ENCODE measurements at regions not wholly inside any gene's neighbourhood (a gene's known extent, or its start where the extent isn't known, plus 50 kb on each side); places are given as distances from the start of the nearest gene placed in this dataset.
"Not testable (repeated sequence)": the region's sequence is repeated elsewhere in the genome, so short reads cannot be mapped to it uniquely, and the experiment has no call there.

DNA sequence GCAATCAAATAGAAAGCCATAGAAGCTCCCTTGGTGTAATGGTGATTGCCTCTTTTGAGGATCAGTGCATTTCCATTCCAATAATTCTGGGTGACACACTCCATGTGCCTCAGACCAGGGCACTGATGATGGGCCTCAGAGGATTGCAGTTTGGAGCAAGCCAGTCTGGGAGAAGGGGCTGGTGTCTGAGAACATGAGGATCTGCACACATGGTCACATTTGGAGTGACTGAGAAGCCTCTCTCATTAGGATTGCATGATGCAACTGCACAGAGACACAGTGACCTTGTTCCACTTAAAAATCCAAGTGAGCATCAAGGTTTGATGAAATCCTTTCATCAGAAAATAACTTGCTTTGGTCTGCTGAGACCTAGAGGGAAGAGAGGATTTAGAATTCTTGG lies 216.4 kb downstream of the ANKRD30B start:
- no peaks in the 10 kb centered on the region for H3K9me2 ChIP-seq (ENCODE audit: insufficient read depth, low read length)
- no peaks in the 10 kb centered on the region for H3K36me3 ChIP-seq (ENCODE audit: insufficient read depth, low read length)
- H3K9me3 ChIP-seq (ENCODE audit: low read length): no peaks in the 10 kb centered on the region
- no peak overlapping the region for H3K4me3 ChIP-seq (ENCODE audit: low read depth, low read length, poor library complexity, severe bottlenecking)
- no TSS peak for BruUV-seq (replicated peaks)
- no peaks in the 10 kb centered on the region for H3K79me2 ChIP-seq (ENCODE audit: insufficient read depth, low read depth, low read length)
- no peak overlapping the region for H2AFZ ChIP-seq (ENCODE audit: low read length)
- TF ChIP-seq EZH2phosphoT487 (IDR thresholded peaks at IDR 0.05; ENCODE audit: borderline replicate concordance, low read depth, low read length): no peak
- TF ChIP-seq, protein P1, sequence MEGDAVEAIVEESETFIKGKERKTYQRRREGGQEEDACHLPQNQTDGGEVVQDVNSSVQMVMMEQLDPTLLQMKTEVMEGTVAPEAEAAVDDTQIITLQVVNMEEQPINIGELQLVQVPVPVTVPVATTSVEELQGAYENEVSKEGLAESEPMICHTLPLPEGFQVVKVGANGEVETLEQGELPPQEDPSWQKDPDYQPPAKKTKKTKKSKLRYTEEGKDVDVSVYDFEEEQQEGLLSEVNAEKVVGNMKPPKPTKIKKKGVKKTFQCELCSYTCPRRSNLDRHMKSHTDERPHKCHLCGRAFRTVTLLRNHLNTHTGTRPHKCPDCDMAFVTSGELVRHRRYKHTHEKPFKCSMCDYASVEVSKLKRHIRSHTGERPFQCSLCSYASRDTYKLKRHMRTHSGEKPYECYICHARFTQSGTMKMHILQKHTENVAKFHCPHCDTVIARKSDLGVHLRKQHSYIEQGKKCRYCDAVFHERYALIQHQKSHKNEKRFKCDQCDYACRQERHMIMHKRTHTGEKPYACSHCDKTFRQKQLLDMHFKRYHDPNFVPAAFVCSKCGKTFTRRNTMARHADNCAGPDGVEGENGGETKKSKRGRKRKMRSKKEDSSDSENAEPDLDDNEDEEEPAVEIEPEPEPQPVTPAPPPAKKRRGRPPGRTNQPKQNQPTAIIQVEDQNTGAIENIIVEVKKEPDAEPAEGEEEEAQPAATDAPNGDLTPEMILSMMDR (conservative IDR thresholded peaks at IDR 0.05; ENCODE audit: low read length): no peak
- H3K4me1 ChIP-seq (ENCODE audit: insufficient read depth, low read length, poor library complexity, severe bottlenecking): no peaks in the 10 kb centered on the region
- ChIA-PET CTCF (ENCODE audit: unreplicated experiment) (no interaction called here), POLR2A (no interaction called here)
- no peak for DNase-seq (ENCODE audit: low spot score)
- no peak overlapping the region for H3K4me2 ChIP-seq (ENCODE audit: low read length)
- no peaks in the 10 kb centered on the region for H4K20me1 ChIP-seq (ENCODE audit: insufficient read depth, low read length)
- intact Hi-C loops (cut with micrococcal nuclease; ENCODE audit: unreplicated experiment): no loop called here
- H3K27ac ChIP-seq (ENCODE audit: low read depth, low read length, poor library complexity, severe bottlenecking): no peak overlapping the region

DNA sequence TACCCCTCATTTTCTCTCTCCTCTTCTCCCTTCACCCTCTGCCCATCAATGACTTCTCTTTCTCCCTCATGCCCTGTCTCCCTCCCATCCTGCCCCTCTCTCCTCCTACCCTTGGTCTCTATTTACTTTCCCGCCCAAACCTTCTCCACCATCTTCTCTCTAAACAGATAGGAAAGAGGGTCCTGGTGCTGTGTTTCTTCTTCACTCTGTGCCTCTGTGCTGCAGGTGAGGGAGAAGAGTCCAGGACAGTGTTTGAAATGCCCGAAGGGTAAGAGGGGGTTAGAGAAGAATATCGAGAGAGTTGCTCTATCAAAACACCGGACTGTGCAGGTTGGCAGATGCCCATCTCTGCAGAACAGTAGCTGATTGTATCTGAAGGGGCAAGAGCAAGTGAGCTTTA lies 217.0 kb downstream of the ANKRD30B start:
- DNase-seq (ENCODE audit: low spot score); H3K9me2 ChIP-seq (ENCODE audit: insufficient read depth, low read length); H3K36me3 ChIP-seq (ENCODE audit: insufficient read depth, low read length); intact Hi-C loops (cut with micrococcal nuclease; ENCODE audit: unreplicated experiment); H3K4me3 ChIP-seq (ENCODE audit: low read depth, low read length, poor library complexity, severe bottlenecking); H2AFZ ChIP-seq (ENCODE audit: low read length); H3K4me2 ChIP-seq (ENCODE audit: low read length); H3K9me3 ChIP-seq (ENCODE audit: low read length); CTCF ChIA-PET (ENCODE audit: unreplicated experiment); H3K27ac ChIP-seq (ENCODE audit: low read depth, low read length, poor library complexity, severe bottlenecking); BruUV-seq (replicated peaks); POLR2A ChIA-PET; H4K20me1 ChIP-seq (ENCODE audit: insufficient read depth, low read length); H3K4me1 ChIP-seq (ENCODE audit: insufficient read depth, low read length, poor library complexity, severe bottlenecking); H3K79me2 ChIP-seq (ENCODE audit: insufficient read depth, low read depth, low read length): not testable (repeated sequence)

DNA sequence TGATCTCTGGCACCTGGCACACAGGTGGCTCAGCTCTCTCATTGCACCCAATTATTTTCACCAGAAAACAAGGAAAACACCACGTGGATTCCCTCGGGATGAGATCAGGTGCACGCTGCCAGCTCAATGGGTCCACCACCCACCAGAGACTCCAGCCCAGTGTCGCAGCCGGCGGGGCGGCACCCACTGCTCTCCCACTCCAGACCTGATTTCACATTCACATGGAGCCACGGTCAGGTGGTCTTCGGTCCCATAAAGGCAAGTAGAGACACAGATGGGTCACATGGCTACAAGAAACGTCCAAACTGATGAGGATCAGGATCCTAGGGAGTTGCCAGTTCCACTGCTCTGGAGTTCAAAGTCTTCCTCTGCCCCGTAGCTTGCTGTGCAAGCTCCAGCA lies 217.6 kb downstream of the ANKRD30B start:
- Histone ChIP-seq H3K4me1 (ENCODE audit: insufficient read depth, low read length, poor library complexity, severe bottlenecking) (no peaks in the 10 kb centered on the region), H3K4me2 (ENCODE audit: low read length) (no peak overlapping the region), H3K36me3 (ENCODE audit: insufficient read depth, low read length) (no peaks in the 10 kb centered on the region), H3K9me2 (ENCODE audit: insufficient read depth, low read length) (no peaks in the 10 kb centered on the region), H2AFZ (ENCODE audit: low read length) (no peak overlapping the region), H3K4me3 (ENCODE audit: low read depth, low read length, poor library complexity, severe bottlenecking) (no peak overlapping the region), H3K79me2 (ENCODE audit: insufficient read depth, low read depth, low read length) (no peaks in the 10 kb centered on the region), H3K9me3 (ENCODE audit: low read length) (no peaks in the 10 kb centered on the region), H4K20me1 (ENCODE audit: insufficient read depth, low read length) (no peaks in the 10 kb centered on the region), H3K27ac (ENCODE audit: low read depth, low read length, poor library complexity, severe bottlenecking) (no peak overlapping the region)
- BruUV-seq (replicated peaks): no TSS peak
- ChIA-PET CTCF (ENCODE audit: unreplicated experiment) (no interaction called here), POLR2A (no interaction called here)
- TF ChIP-seq, protein P1 (conservative IDR thresholded peaks at IDR 0.05; ENCODE audit: low read length): no peak
- TF ChIP-seq EZH2phosphoT487 (IDR thresholded peaks at IDR 0.05; ENCODE audit: borderline replicate concordance, low read depth, low read length): no peak
- intact Hi-C loops (cut with micrococcal nuclease; ENCODE audit: unreplicated experiment): no loop called here
- no peak for DNase-seq (ENCODE audit: low spot score)

DNA sequence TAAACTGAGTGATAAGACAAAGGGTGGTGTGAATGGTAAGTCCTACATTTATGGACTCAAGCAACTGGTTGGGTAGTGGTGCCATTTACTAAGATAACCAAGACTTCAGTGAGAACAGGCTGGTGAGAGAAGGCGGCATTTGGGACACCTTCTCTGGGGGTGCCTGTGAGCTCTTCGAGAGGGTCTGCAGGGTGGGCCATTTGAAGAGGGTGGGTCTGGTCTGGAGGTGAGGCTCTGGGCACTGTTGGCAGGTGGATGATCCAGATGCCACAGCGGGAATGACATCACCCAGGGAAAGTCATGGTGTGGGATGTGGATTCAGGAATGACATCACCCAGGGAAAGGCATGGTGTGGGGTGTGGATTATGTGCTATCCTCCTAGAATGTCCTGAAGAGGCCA lies 219.3 kb downstream of the ANKRD30B start:
- H3K9me3 ChIP-seq (ENCODE audit: low read length); H3K27ac ChIP-seq (ENCODE audit: low read depth, low read length, poor library complexity, severe bottlenecking); H3K4me2 ChIP-seq (ENCODE audit: low read length); DNase-seq (ENCODE audit: low spot score); POLR2A ChIA-PET; H2AFZ ChIP-seq (ENCODE audit: low read length); H4K20me1 ChIP-seq (ENCODE audit: insufficient read depth, low read length); H3K79me2 ChIP-seq (ENCODE audit: insufficient read depth, low read depth, low read length); BruUV-seq (replicated peaks); H3K4me3 ChIP-seq (ENCODE audit: low read depth, low read length, poor library complexity, severe bottlenecking); H3K36me3 ChIP-seq (ENCODE audit: insufficient read depth, low read length); H3K9me2 ChIP-seq (ENCODE audit: insufficient read depth, low read length); intact Hi-C loops (cut with micrococcal nuclease; ENCODE audit: unreplicated experiment); H3K4me1 ChIP-seq (ENCODE audit: insufficient read depth, low read length, poor library complexity, severe bottlenecking); CTCF ChIA-PET (ENCODE audit: unreplicated experiment): not testable (repeated sequence)

All from OCI-LY7 (cell line).